B cell (primary cell): ENCODE measurements at regions not wholly inside any gene's neighbourhood (a gene's known extent, or its start where the extent isn't known, plus 50 kb on each side); places are given as distances from the start of the nearest gene placed in this dataset.

ENCODE experiments used
- ATAC-seq: fragments of 200-7000 bp; cut with Tn5 transposase; one replicate; pipeline ENCODE4 v1.10.0; 2021; ENCODE audit warnings: low read depth, mild to moderate bottlenecking, moderate number of reproducible peaks, moderate library complexity
- CTCF ChIA-PET: fragments of 350-600 bp; sonication (Branson Sonifier 250); formaldehyde crosslinking; loops from one replicate; lab custom pipeline; 2021; ENCODE audit warnings: antibody characterized with exemption, inconsistent platforms; lab: Charles Lee
- POLR2A ChIA-PET: fragments of 350-600 bp; sonication (Branson Sonifier 250); formaldehyde crosslinking; loops from one replicate; lab custom pipeline; 2021; ENCODE audit warnings: antibody characterized with exemption; lab: Charles Lee
- DNase-seq: peaks from one replicate; pipeline ENCODE4 v3.0.0; 2013
- H2AFZ ChIP-seq: 2 replicates; pipeline ENCODE4 v1.6.1; 2012; ENCODE audit warnings: mild to moderate bottlenecking, low read depth, low read length; ENCODE audit not compliant: insufficient read depth, poor library complexity, severe bottlenecking
- H3K27ac ChIP-seq, 2 donors: 1 replicate in 1 of 2; 2 replicates in 1 of 2; pipeline ENCODE4 v1.5.1; 2012 to 2013; ENCODE audit warnings: low read length in 2 of 2, mild to moderate bottlenecking in 2 of 2, moderate library complexity in 1 of 2
- H3K27me3 ChIP-seq, 4 experiments: fragments of 200-600 bp in 1 of 4; sonication (generic) in 1 of 4; replicated peaks in 1 of 4; 1 replicate in 2 of 4; 2 replicates in 2 of 4; pipeline versions ENCODE4 v1.6.1 to v1.7.0; 2013 to 2016; ENCODE audit warnings: low read length in 3 of 4, mild to moderate bottlenecking in 2 of 4, mixed read lengths in 1 of 4, moderate library complexity in 1 of 4; ENCODE audit not compliant: insufficient read depth in 4 of 4, control insufficient read depth in 3 of 4; ENCODE audit errors: control extremely low read depth in 1 of 4
- H3K36me3 ChIP-seq, 2 experiments: replicated peaks in 1 of 2; 1 replicate in 1 of 2; 2 replicates in 1 of 2; pipeline versions ENCODE4 v1.6.1 to v1.7.1; 2013; ENCODE audit warnings: low read length in 1 of 2; ENCODE audit not compliant: insufficient read depth in 2 of 2, control insufficient read depth in 1 of 2; ENCODE audit errors: control extremely low read depth in 1 of 2, extremely low read depth in 1 of 2
- H3K4me1 ChIP-seq, 2 donors: fragments of 200-600 bp in 1 of 2; sonication (generic) in 1 of 2; 1 replicate in 1 of 2; 2 replicates in 1 of 2; pipeline versions ENCODE4 v1.5.1 to v1.6.1; 2013 to 2017; ENCODE audit warnings: low read length in 2 of 2; ENCODE audit not compliant: control insufficient read depth in 2 of 2, insufficient read depth in 2 of 2
- H3K4me2 ChIP-seq: replicated peaks from 2 replicates; pipeline ENCODE3; 2012; ENCODE audit warnings: mild to moderate bottlenecking, low read depth, low read length; ENCODE audit not compliant: poor library complexity, severe bottlenecking
- H3K4me3 ChIP-seq, 5 experiments: fragments of 200-600 bp in 1 of 5; sonication (generic) in 1 of 5; 1 replicate in 3 of 5; 2 replicates in 2 of 5; pipeline versions ENCODE4 v1.5.1 to v1.7.0; 2011 to 2016; ENCODE audit warnings: low read length in 4 of 5, mild to moderate bottlenecking in 4 of 5, low read depth in 2 of 5, control low read depth in 1 of 5, moderate library complexity in 1 of 5; ENCODE audit not compliant: insufficient read depth in 1 of 5; ENCODE audit errors: control extremely low read depth in 1 of 5, extremely low read depth in 1 of 5
- H3K79me2 ChIP-seq: fragments of 200-600 bp; sonication (generic); one replicate; pipeline ENCODE4 v1.6.0; 2016; ENCODE audit warnings: low read length; ENCODE audit not compliant: control insufficient read depth, insufficient read depth
- H3K9ac ChIP-seq: fragments of 200-600 bp; sonication (generic); 2 replicates; pipeline ENCODE4 v1.6.1; 2017; ENCODE audit warnings: mild to moderate bottlenecking, low read length, moderate library complexity
- H3K9me3 ChIP-seq, 3 donors: one replicate each; pipeline versions ENCODE4 v1.6.1 to v1.7.1; 2013; ENCODE audit warnings: low read length in 2 of 3; ENCODE audit not compliant: control insufficient read depth in 2 of 3, insufficient read depth in 1 of 3; ENCODE audit errors: control extremely low read depth in 1 of 3
- H4K20me1 ChIP-seq: 2 replicates; pipeline ENCODE4 v1.6.0; 2012; ENCODE audit warnings: mild to moderate bottlenecking, low read length; ENCODE audit not compliant: insufficient read depth, control insufficient read depth, poor library complexity, severe bottlenecking
- H3K27ac Mint-ChIP-seq: one replicate; pipeline ENCODE4 v1.8.0; 2021; ENCODE audit warnings: mixed read lengths
- H3K27me3 Mint-ChIP-seq: one replicate; pipeline ENCODE4 v1.8.0; 2021; ENCODE audit warnings: mixed read lengths
- H3K4me1 Mint-ChIP-seq: one replicate; pipeline ENCODE4 v1.8.0; 2021; ENCODE audit warnings: mixed read lengths
- H3K4me3 Mint-ChIP-seq: one replicate; pipeline ENCODE4 v1.8.0; 2021; ENCODE audit warnings: mixed read lengths
- H3K9me3 Mint-ChIP-seq: one replicate; pipeline ENCODE4 v1.8.0; 2022; ENCODE audit warnings: mixed read lengths; ENCODE audit not compliant: insufficient read depth
- EZH2 ChIP-seq: IDR thresholded peaks from 2 replicates; pipeline ENCODE4 v1.6.1; 2012; ENCODE audit warnings: borderline replicate concordance, low read depth, mild to moderate bottlenecking, moderate library complexity, low read length; ENCODE audit not compliant: insufficient read depth, poor library complexity, severe bottlenecking
- WGBS: methylation state at CpG from one replicate; pipeline ENCODE4 v1.1.5; 2013; ENCODE audit warnings: missing lambda C conversion rate; ENCODE audit not compliant: insufficient coverage; 5-methylcytosine and 5-hydroxymethylcytosine counted together
- intact Hi-C: fragments of 100-400 bp; cut with micrococcal nuclease; formaldehyde crosslinking; loops from one replicate; pipeline ENCODE4 v1.10.0; 2022
- TF ChIP-seq, protein P1 (sequence below): fragments of 200-600 bp; IDR thresholded peaks from one replicate; pipeline ENCODE4 v1.8.0; 2022; ENCODE audit warnings: antibody characterized with exemption, mild to moderate bottlenecking

- H3K27me3 Mint-ChIP-seq, result peaks cover 3% of the 10 kb centered on the region
- WGBS, result no CpG with 5 or more reads among the region's 2 CpGs
Observed at GRCh38 chr7:159321278-159321677, 176.6 kb upstream of the VIPR2 start.

GRCh38 chr7:159318682-159319351 lies 174.2 kb upstream of the VIPR2 start:
- H3K27ac Mint-ChIP-seq, result no peak overlapping the region
- no peaks in the 10 kb centered on the region for H3K4me1 Mint-ChIP-seq
- POLR2A ChIA-PET, result no interaction called here

More at GRCh38 chr7:159321278-159321677, 176.6 kb upstream of the VIPR2 start:
- Histone ChIP-seq H2AFZ (no peak overlapping the region), H3K79me2 (no peaks in the 10 kb centered on the region), H3K9me3 (peaks cover 0 to 3% (median 3%) of the 10 kb centered on the region in 3 donors), H3K4me2 (no peak overlapping the region), H4K20me1 (no peaks in the 10 kb centered on the region), H3K9ac (no peak overlapping the region), H3K36me3 (no peaks in the 10 kb centered on the region), H3K4me1 (no peaks in the 10 kb centered on the region), H3K27me3 (peaks cover 0 to 3% (median 0%) of the 10 kb centered on the region in 4 experiments), H3K4me3 (no peak overlapping the region), H3K27ac (no peak overlapping the region)
- no peak for TF ChIP-seq EZH2
- TF ChIP-seq, protein P1, sequence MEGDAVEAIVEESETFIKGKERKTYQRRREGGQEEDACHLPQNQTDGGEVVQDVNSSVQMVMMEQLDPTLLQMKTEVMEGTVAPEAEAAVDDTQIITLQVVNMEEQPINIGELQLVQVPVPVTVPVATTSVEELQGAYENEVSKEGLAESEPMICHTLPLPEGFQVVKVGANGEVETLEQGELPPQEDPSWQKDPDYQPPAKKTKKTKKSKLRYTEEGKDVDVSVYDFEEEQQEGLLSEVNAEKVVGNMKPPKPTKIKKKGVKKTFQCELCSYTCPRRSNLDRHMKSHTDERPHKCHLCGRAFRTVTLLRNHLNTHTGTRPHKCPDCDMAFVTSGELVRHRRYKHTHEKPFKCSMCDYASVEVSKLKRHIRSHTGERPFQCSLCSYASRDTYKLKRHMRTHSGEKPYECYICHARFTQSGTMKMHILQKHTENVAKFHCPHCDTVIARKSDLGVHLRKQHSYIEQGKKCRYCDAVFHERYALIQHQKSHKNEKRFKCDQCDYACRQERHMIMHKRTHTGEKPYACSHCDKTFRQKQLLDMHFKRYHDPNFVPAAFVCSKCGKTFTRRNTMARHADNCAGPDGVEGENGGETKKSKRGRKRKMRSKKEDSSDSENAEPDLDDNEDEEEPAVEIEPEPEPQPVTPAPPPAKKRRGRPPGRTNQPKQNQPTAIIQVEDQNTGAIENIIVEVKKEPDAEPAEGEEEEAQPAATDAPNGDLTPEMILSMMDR, result no peak
- ChIA-PET CTCF (no interaction called here), POLR2A (no interaction called here)
- peaks cover 8% of the 10 kb centered on the region for H3K9me3 Mint-ChIP-seq
- no peak for ATAC-seq
- intact Hi-C loops, result no loop called here
- no peaks in the 10 kb centered on the region for H3K4me1 Mint-ChIP-seq
- DNase-seq, result no peak
- H3K27ac Mint-ChIP-seq, result no peak overlapping the region
- no peak overlapping the region for H3K4me3 Mint-ChIP-seq

More at GRCh38 chr7:159318682-159319351, 174.2 kb upstream of the VIPR2 start:
- Histone ChIP-seq H3K9me3 (peaks cover 0 to 3% (median 0%) of the 10 kb centered on the region in 3 donors), H3K79me2 (no peaks in the 10 kb centered on the region), H3K9ac (no peak overlapping the region), H3K27ac (no peak overlapping the region), H3K27me3 (peaks cover 0 to 3% (median 0%) of the 10 kb centered on the region in 4 experiments), H3K4me1 (no peaks in the 10 kb centered on the region), H3K4me3 (no peak overlapping the region), H3K36me3 (no peaks in the 10 kb centered on the region), H4K20me1 (no peaks in the 10 kb centered on the region), H2AFZ (no peak overlapping the region), H3K4me2 (no peak overlapping the region)
- 46% methylated on average over 2 of the region's 4 CpGs for WGBS
- Mint-ChIP-seq H3K9me3 (peaks cover 5% of the 10 kb centered on the region), H3K4me3 (no peak overlapping the region), H3K27me3 (peaks cover 3% of the 10 kb centered on the region)
- intact Hi-C loops, result no loop called here
- no peak for ATAC-seq
- no peak for DNase-seq
- TF ChIP-seq, protein P1, result no peak
- no peak for TF ChIP-seq EZH2
- CTCF ChIA-PET, result no interaction called here
